ENCODE measurements at regions not wholly inside any gene's neighbourhood (a gene's known extent, or its start where the extent isn't known, plus 50 kb on each side); places are given as distances from the start of the nearest gene placed in this dataset.

DNA sequence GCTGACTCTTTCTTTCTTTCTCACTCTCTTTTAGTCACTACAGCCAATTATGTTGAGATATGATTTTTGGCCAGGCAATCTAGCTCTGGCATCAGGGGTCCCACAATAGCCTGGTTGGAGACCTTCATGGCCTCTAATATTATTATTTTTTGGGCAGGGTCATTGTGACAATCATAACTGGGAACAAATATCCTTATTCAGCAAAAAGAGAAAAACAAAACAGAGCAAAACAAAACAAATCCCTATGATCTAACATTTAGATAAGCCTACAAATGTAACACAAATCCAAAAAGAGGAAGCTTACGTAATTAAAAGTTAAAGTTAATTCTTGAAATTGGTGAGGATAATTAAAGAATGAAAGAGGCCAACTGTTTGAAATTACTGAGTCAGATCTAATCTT is 640.0 kb downstream of the TUSC7 start:
- ATAC-seq, result no peak
- H3K27me3 ChIP-seq, result no peaks in the 10 kb centered on the region
- intact Hi-C loops (cut with DNase I; ENCODE audit: low total_unique reads), result no loop called here

DNA sequence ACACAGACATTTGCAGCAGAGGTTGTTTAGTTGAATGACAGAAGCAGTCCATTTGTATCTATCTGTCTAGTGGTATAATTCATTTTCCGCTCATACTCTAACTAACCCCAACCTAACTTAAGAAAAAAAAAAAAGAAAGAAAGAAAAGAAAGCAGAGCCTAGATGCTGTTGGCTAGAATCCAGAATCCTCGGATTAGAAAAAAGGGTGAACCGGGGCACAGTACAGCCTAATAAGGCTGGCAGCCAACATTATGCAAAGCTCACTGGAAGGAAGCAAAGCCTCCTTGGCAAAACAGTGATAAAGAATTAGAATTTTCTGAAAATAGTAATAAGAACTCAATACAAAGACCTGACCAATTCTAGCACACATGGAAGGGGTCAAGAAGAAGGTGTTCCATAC is 640.8 kb downstream of the TUSC7 start:
- H3K36me3 ChIP-seq, result no peaks in the 10 kb centered on the region
- no peaks in the 10 kb centered on the region for H3K9me3 ChIP-seq
- intact Hi-C loops (cut with DNase I; ENCODE audit: low total_unique reads), result no loop called here
- ATAC-seq, result no peak
- no peaks in the 10 kb centered on the region for H3K4me1 ChIP-seq
- TF ChIP-seq, protein P1, sequence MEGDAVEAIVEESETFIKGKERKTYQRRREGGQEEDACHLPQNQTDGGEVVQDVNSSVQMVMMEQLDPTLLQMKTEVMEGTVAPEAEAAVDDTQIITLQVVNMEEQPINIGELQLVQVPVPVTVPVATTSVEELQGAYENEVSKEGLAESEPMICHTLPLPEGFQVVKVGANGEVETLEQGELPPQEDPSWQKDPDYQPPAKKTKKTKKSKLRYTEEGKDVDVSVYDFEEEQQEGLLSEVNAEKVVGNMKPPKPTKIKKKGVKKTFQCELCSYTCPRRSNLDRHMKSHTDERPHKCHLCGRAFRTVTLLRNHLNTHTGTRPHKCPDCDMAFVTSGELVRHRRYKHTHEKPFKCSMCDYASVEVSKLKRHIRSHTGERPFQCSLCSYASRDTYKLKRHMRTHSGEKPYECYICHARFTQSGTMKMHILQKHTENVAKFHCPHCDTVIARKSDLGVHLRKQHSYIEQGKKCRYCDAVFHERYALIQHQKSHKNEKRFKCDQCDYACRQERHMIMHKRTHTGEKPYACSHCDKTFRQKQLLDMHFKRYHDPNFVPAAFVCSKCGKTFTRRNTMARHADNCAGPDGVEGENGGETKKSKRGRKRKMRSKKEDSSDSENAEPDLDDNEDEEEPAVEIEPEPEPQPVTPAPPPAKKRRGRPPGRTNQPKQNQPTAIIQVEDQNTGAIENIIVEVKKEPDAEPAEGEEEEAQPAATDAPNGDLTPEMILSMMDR (IDR thresholded peaks at IDR 0.05 in 4 of 5, conservative IDR thresholded peaks at IDR 0.05 in 1 of 5), result no peak
- no peak for TF ChIP-seq POLR2A (IDR thresholded peaks at IDR 0.05)
- H3K27ac ChIP-seq, result no peak overlapping the region
- no peaks in the 10 kb centered on the region for H3K27me3 ChIP-seq
- no peak for DNase-seq
- in situ Hi-C loops (cut with MboI; ENCODE audit: low sequenced_read_pairs in 4 of 4), result loop anchor here in 1 of 4 donors (10.0 kb wide), 1 partner anchor 296 kb away; no protein-coding TSS in a partner anchor
- no peak overlapping the region for H3K4me3 ChIP-seq

More for the DNA sequence above, 640.0 kb downstream of the TUSC7 start:
- Histone ChIP-seq H3K27ac (no peak overlapping the region), H3K36me3 (no peaks in the 10 kb centered on the region), H3K9me3 (no peaks in the 10 kb centered on the region), H3K4me3 (no peak overlapping the region), H3K4me1 (no peaks in the 10 kb centered on the region)
- in situ Hi-C loops (cut with MboI; ENCODE audit: low sequenced_read_pairs in 4 of 4), result no loop called here
- DNase-seq, result no peak
- TF ChIP-seq, protein P1 (IDR thresholded peaks at IDR 0.05 in 4 of 5, conservative IDR thresholded peaks at IDR 0.05 in 1 of 5), result no peak
- no peak for TF ChIP-seq POLR2A (IDR thresholded peaks at IDR 0.05)

DNA sequence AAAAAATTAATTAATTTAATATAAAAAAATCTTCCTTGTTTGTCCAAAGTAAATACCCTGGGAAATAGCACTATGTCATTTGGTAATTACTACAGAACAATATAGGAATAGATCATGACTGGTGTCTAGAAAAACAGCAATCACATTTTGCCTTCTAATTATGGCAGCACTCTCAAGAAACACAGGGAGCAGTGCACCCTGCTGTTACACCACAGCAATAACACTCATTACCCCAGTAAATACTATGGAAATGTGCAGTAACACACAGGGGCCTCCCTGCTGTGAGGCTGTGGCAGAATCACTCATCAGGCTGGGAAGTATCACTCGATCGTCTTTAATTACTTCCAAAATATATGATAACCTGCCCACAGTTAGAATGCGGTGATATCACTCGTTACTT is 646.0 kb downstream of the TUSC7 start:
- intact Hi-C loops (cut with DNase I; ENCODE audit: low total_unique reads), result no loop called here
- in situ Hi-C loops (cut with MboI; ENCODE audit: low sequenced_read_pairs in 4 of 4), result loop anchor here in 1 of 4 donors (10.0 kb wide), 1 partner anchor 301 kb away; no protein-coding TSS in a partner anchor

DNA sequence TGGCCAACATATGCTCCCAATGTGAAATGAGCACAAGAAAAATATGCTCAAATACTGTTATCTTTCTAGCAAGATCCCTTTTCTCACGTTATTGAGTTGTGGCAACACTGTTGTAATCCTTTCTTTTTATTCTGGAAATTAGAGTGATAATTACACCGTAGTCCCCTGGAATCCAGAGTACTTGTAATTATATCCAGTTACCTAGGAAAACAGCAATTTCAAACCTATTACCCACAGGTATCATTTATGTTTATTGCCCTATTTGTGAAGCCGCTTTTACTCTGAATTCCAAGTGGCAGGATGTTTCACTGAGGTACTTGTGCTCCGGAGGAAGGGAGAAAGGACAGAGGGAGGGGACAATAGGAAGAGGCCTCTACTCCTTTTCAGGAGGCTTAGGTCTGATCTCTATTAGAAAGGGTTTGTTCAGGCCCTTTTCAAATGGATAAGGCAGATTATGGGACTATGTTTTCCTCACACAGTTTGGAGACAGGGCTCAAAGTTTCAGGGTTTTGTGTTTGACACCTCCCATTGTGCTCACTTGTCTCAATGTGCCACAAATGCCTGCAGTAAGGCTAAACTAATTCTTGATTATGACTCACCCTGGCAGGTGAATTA is 646.6 kb downstream of the TUSC7 start:
- ATAC-seq, result no peak
- Histone ChIP-seq H3K27ac (no peak overlapping the region), H3K36me3 (no peaks in the 10 kb centered on the region), H3K4me3 (no peak overlapping the region), H3K27me3 (no peaks in the 10 kb centered on the region), H3K9me3 (no peaks in the 10 kb centered on the region), H3K4me1 (no peaks in the 10 kb centered on the region)
- in situ Hi-C loops (cut with MboI; ENCODE audit: low sequenced_read_pairs in 4 of 4), result loop anchor here in 1 of 4 donors (10.0 kb wide), 1 partner anchor 301 kb away; no protein-coding TSS in a partner anchor
- DNase-seq, result no peak
- intact Hi-C loops (cut with DNase I; ENCODE audit: low total_unique reads), result no loop called here
- no peak for TF ChIP-seq POLR2A (IDR thresholded peaks at IDR 0.05)
- TF ChIP-seq, protein P1 (IDR thresholded peaks at IDR 0.05 in 4 of 5, conservative IDR thresholded peaks at IDR 0.05 in 1 of 5), result no peak

More for the DNA sequence above, 646.0 kb downstream of the TUSC7 start:
- DNase-seq (no peak), ATAC-seq (no peak)
- TF ChIP-seq POLR2A (IDR thresholded peaks at IDR 0.05), result no peak
- TF ChIP-seq, protein P1 (IDR thresholded peaks at IDR 0.05 in 4 of 5, conservative IDR thresholded peaks at IDR 0.05 in 1 of 5), result no peak
- H3K27me3 ChIP-seq, result no peaks in the 10 kb centered on the region
- no peak overlapping the region for H3K27ac ChIP-seq
- H3K36me3 ChIP-seq, result no peaks in the 10 kb centered on the region
- H3K9me3 ChIP-seq, result no peaks in the 10 kb centered on the region
- no peaks in the 10 kb centered on the region for H3K4me1 ChIP-seq
- no peak overlapping the region for H3K4me3 ChIP-seq

Data from gastrocnemius medialis (tissue), 4 donors.